Lung (tissue), 11 donors: ENCODE measurements at regions not wholly inside any gene's neighbourhood (a gene's known extent, or its start where the extent isn't known, plus 50 kb on each side); places are given as distances from the start of the nearest gene placed in this dataset.

Source experiments
- ATAC-seq: fragments of 200-7000 bp; cut with Tn5 transposase; one replicate; pipeline ENCODE4 v1.9.1; 2020; ENCODE audit warnings: moderate number of reproducible peaks; ENCODE audit not compliant: insufficient read depth, low FRiP score
- DNase-seq, 3 donors: peaks; one replicate each; pipeline ENCODE4 v3.0.0-alpha.2; 2013 to 2017
- H3K27ac ChIP-seq, 2 donors: one replicate each; pipeline ENCODE4 v1.5.1; 2013; ENCODE audit warnings: mild to moderate bottlenecking in 2 of 2, moderate library complexity in 2 of 2, control low read depth in 1 of 2, inconsistent platforms in 1 of 2, low read depth in 1 of 2, low read length in 1 of 2
- H3K27me3 ChIP-seq, 3 donors: one replicate each; pipeline ENCODE4 v1.5.1; 2013; ENCODE audit warnings: low read length in 2 of 3; ENCODE audit not compliant: control insufficient read depth in 3 of 3, insufficient read depth in 3 of 3
- H3K36me3 ChIP-seq, 4 donors: one replicate each; pipeline ENCODE4 v1.5.1; 2013; ENCODE audit warnings: low read length in 4 of 4, mild to moderate bottlenecking in 1 of 4, moderate library complexity in 1 of 4; ENCODE audit not compliant: control insufficient read depth in 4 of 4, insufficient read depth in 4 of 4
- H3K4me1 ChIP-seq, 5 donors: one replicate each; pipeline ENCODE4 v1.5.1; 2013; ENCODE audit warnings: low read length in 5 of 5, mild to moderate bottlenecking in 2 of 5, moderate library complexity in 1 of 5; ENCODE audit not compliant: control insufficient read depth in 5 of 5, insufficient read depth in 5 of 5
- H3K4me3 ChIP-seq: one replicate; pipeline ENCODE4 v1.5.1; 2013; ENCODE audit warnings: mild to moderate bottlenecking, control low read depth, moderate library complexity
- H3K9ac ChIP-seq, 2 donors: one replicate each; pipeline ENCODE4 v1.5.1; 2013; ENCODE audit warnings: low read length in 2 of 2, control low read depth in 1 of 2; ENCODE audit not compliant: insufficient read depth in 1 of 2
- H3K9me3 ChIP-seq, 4 donors: one replicate each; pipeline ENCODE4 v1.5.1; 2013; ENCODE audit warnings: low read length in 3 of 4, mild to moderate bottlenecking in 1 of 4, moderate library complexity in 1 of 4; ENCODE audit not compliant: control insufficient read depth in 4 of 4, insufficient read depth in 3 of 4
- CTCF ChIP-seq: IDR thresholded peaks from 2 replicates; pipeline ENCODE4 v1.5.1; 2012; ENCODE audit warnings: mild to moderate bottlenecking; ENCODE audit errors: control extremely low read depth, extremely low read depth
- WGBS, 2 donors: extraction: QIAGEN DNeasy Blood & Tissue Kit; methylation state at CpG; one replicate each; pipeline ENCODE4 v1.1.7; 2013; 5-methylcytosine and 5-hydroxymethylcytosine counted together
- donor health status: control.
- donor health status: control.
- donor health status: Bipolar disorder and iron deficiency.
- donor health status: healthy.
- donor health status: DM: yes; HTN: yes; CAD: no.

- TF ChIP-seq CTCF, result no peak
- ATAC-seq, result no peak
- Histone ChIP-seq H3K9me3 (peaks cover 0 to 4% (median 0%) of the 10 kb centered on the region in 4 donors), H3K36me3 (no peaks in the 10 kb centered on the region), H3K9ac (no peak overlapping the region), H3K27me3 (no peaks in the 10 kb centered on the region), H3K4me1 (no peaks in the 10 kb centered on the region), H3K27ac (no peak overlapping the region), H3K4me3 (no peak overlapping the region)
- no peak for DNase-seq
- 37 to 66% methylated on average over 3 of the region's 3 CpGs for WGBS, 2 donors
Measured at GRCh38 chr2:147739508-147739907, 105.3 kb upstream of the ACVR2A start.

GRCh38 chr2:147718831-147719230 is 126.0 kb upstream of the ACVR2A start:
- H3K4me1 ChIP-seq, result no peaks in the 10 kb centered on the region
- no peaks in the 10 kb centered on the region for H3K9me3 ChIP-seq
- ATAC-seq (no peak), DNase-seq (peak in 1 of 3 donors; percentile 12)
- H3K4me3 ChIP-seq, result no peak overlapping the region
- no peak for TF ChIP-seq CTCF
- no peaks in the 10 kb centered on the region for H3K27me3 ChIP-seq
- WGBS, 2 donors, result 41 to 84% methylated on average over 2 of the region's 2 CpGs
- H3K9ac ChIP-seq, result no peak overlapping the region
- H3K27ac ChIP-seq, result no peak overlapping the region
- no peaks in the 10 kb centered on the region for H3K36me3 ChIP-seq

- DNase-seq (no peak), ATAC-seq (no peak)
- peaks cover 0 to 5% (median 0%) of the 10 kb centered on the region in 4 donors for H3K9me3 ChIP-seq
- no peaks in the 10 kb centered on the region for H3K36me3 ChIP-seq
- H3K27ac ChIP-seq, result no peak overlapping the region
- H3K4me1 ChIP-seq, result no peaks in the 10 kb centered on the region
- no peaks in the 10 kb centered on the region for H3K27me3 ChIP-seq
- no peak overlapping the region for H3K9ac ChIP-seq
- no peak for TF ChIP-seq CTCF
- H3K4me3 ChIP-seq, result no peak overlapping the region
Measured at GRCh38 chr2:147716906-147717305, 127.9 kb upstream of the ACVR2A start.

- Histone ChIP-seq H3K9ac (no peak overlapping the region), H3K36me3 (no peaks in the 10 kb centered on the region), H3K4me1 (no peaks in the 10 kb centered on the region), H3K27me3 (no peaks in the 10 kb centered on the region), H3K9me3 (peaks cover 0 to 5% (median 1%) of the 10 kb centered on the region in 4 donors), H3K27ac (no peak overlapping the region), H3K4me3 (no peak overlapping the region)
- no peak for DNase-seq
- no peak for TF ChIP-seq CTCF
- no peak for ATAC-seq
Measured at GRCh38 chr2:147715807-147716206, 129.0 kb upstream of the ACVR2A start.
